ENCODE measurements at regions not wholly inside any gene's neighbourhood (a gene's known extent, or its start where the extent isn't known, plus 50 kb on each side); places are given as distances from the start of the nearest gene placed in this dataset.
"Not testable (repeated sequence)": the region's sequence is repeated elsewhere in the genome, so short reads cannot be mapped to it uniquely, and the experiment has no call there.

DNA sequence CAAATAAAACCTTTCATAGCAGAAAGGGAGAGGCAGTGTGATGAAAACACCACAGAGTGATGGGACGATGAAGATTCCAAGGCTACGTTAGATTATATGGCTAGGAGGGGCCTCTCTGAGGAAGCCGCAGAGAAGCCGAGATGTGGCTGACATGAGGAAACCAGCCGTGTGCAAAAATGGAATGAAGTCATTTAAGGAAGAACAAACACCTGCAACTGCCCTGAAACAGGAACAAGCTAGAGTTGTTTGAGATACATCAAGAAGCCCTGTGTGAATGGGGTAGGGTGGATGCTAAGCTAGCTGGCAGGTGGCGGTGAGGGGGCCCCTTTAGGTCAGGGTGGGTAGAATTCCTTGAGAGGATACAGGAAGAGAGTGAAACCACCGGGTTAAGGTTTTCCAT is 129.5 kb downstream of the KLF6 start:
- H3K4me1 ChIP-seq, result no peaks in the 10 kb centered on the region

DNA sequence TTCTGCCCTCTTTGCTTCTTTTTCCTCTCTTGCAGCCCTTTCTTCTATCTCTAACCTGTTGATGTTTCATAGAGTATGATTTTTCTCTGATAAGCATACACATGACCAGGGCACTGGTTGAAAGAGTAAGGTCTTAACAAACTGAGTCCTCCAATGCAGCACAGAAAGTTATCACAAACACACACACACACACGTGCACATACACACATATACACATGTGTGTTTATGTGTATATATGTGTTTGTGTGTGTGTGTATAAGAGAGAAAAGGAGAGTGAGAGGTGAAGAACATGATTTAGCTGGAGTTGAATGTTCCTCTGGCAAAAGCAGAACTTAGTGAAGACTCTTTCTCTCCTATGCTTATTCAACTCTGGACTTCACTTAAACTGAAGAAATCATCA is 130.0 kb downstream of the KLF6 start:
- Histone ChIP-seq H3K36me3 (no peaks in the 10 kb centered on the region), H3K27ac (no peak overlapping the region), H3K9me3 (no peaks in the 10 kb centered on the region), H3K4me3 (no peak overlapping the region), H3K27me3 (no peaks in the 10 kb centered on the region), H3K4me1 (no peaks in the 10 kb centered on the region)
- DNase-seq, result no peak
- ATAC-seq, result no peak
- WGBS (ENCODE audit: insufficient coverage, low coverage, low lambda C conversion rate, missing lambda C conversion rate), result 33% methylated on average over 1 of the region's 1 CpG
- intact Hi-C loops (cut with DNase I), result no loop called here
- no peak for TF ChIP-seq POLR2A (IDR thresholded peaks at IDR 0.05)
- TF ChIP-seq, protein P1, sequence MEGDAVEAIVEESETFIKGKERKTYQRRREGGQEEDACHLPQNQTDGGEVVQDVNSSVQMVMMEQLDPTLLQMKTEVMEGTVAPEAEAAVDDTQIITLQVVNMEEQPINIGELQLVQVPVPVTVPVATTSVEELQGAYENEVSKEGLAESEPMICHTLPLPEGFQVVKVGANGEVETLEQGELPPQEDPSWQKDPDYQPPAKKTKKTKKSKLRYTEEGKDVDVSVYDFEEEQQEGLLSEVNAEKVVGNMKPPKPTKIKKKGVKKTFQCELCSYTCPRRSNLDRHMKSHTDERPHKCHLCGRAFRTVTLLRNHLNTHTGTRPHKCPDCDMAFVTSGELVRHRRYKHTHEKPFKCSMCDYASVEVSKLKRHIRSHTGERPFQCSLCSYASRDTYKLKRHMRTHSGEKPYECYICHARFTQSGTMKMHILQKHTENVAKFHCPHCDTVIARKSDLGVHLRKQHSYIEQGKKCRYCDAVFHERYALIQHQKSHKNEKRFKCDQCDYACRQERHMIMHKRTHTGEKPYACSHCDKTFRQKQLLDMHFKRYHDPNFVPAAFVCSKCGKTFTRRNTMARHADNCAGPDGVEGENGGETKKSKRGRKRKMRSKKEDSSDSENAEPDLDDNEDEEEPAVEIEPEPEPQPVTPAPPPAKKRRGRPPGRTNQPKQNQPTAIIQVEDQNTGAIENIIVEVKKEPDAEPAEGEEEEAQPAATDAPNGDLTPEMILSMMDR (IDR thresholded peaks at IDR 0.05), result no peak

More for the DNA sequence above, 129.5 kb downstream of the KLF6 start:
- TF ChIP-seq, protein P1 (IDR thresholded peaks at IDR 0.05), result no peak
- 46% methylated on average over 7 of the region's 7 CpGs for WGBS (ENCODE audit: insufficient coverage, low coverage, low lambda C conversion rate, missing lambda C conversion rate)
- H3K27ac ChIP-seq, result no peak overlapping the region
- intact Hi-C loops (cut with DNase I), result no loop called here
- no peak for DNase-seq
- no peaks in the 10 kb centered on the region for H3K9me3 ChIP-seq
- H3K36me3 ChIP-seq, result no peaks in the 10 kb centered on the region
- no peak for ATAC-seq
- H3K27me3 ChIP-seq, result no peaks in the 10 kb centered on the region
- no peak overlapping the region for H3K4me3 ChIP-seq

DNA sequence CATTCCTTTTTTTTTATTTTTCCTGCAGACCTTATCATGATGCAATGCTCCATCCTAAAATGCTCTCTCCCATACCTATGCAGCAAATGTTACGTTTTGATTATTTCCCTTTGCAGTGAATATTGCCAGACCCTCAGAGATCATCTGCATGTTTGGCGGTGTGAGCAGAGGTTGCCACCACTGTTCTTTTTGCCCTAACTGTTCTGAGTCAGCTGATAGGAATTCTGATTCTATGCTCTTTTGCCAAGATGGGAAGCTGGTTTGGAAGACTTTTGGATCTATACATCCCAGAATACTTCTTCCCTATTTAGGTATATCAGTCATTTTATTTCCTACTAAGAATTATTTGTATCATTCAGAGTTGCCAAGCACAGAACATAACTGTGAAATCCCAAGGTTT is 130.5 kb downstream of the KLF6 start:
- Histone ChIP-seq H3K27ac (no peak overlapping the region), H3K36me3 (no peaks in the 10 kb centered on the region), H3K27me3 (no peaks in the 10 kb centered on the region), H3K4me3 (no peak overlapping the region), H3K4me1 (no peaks in the 10 kb centered on the region), H3K9me3 (no peaks in the 10 kb centered on the region)
- no peak for TF ChIP-seq POLR2A (IDR thresholded peaks at IDR 0.05)
- TF ChIP-seq, protein P1 (IDR thresholded peaks at IDR 0.05), result no peak
- intact Hi-C loops (cut with DNase I), result no loop called here
- ATAC-seq (no peak), DNase-seq (no peak)
- WGBS (ENCODE audit: insufficient coverage, low coverage, low lambda C conversion rate, missing lambda C conversion rate), result 67% methylated on average over 2 of the region's 2 CpGs

DNA sequence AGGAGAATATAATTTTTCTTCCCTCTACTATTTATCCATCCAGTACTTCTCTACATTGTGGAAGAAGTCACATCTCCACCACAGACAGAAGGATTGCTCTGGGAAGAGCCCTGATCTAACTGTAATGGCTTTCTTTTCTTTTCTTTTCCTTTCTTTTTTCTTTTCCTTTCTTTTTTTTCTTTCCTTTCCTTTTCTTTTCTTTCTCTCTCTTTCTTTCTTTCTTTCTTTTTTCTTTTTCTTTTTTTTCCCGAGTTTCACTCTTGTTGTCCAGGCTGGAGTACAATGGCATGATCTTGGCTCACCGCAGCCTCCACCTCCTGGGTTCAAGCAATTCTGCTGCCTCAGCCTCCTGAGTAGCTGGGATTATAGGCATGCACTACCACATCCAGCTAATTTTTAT is 131.7 kb downstream of the KLF6 start:
- intact Hi-C loops (cut with DNase I); H3K4me3 ChIP-seq; H3K4me1 ChIP-seq: not testable (repeated sequence)

DNA sequence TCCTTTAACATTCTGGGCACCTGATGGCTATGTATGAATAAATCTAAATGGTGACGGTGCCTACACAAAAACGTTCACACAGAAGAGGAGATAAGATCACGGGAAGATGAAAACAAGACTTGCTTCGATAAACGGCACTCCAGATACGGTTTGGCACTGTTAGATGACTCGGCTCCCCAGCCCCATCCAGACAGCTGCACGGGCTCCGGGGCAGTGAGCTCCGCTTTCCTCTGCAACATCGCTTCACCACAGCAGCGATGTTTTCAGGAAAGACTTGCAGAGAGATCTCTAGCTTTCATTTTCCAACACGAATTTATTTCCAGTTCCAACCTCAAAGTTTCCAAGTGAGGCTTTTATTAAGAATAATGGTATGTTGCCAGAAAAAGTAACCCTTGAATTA is 132.1 kb downstream of the KLF6 start:
- Histone ChIP-seq H3K27me3 (no peaks in the 10 kb centered on the region), H3K9me3 (no peaks in the 10 kb centered on the region), H3K4me3 (no peak overlapping the region), H3K4me1 (no peaks in the 10 kb centered on the region), H3K36me3 (no peaks in the 10 kb centered on the region), H3K27ac (no peak overlapping the region)
- no peak for DNase-seq
- 57% methylated on average over 13 of the region's 13 CpGs for WGBS (ENCODE audit: insufficient coverage, low coverage, low lambda C conversion rate, missing lambda C conversion rate)
- intact Hi-C loops (cut with DNase I), result no loop called here
- ATAC-seq, result no peak
- no peak for TF ChIP-seq POLR2A (IDR thresholded peaks at IDR 0.05)
- TF ChIP-seq, protein P1 (IDR thresholded peaks at IDR 0.05), result no peak

More for the DNA sequence above, 131.7 kb downstream of the KLF6 start:
- H3K27me3 ChIP-seq, H3K27ac ChIP-seq, DNase-seq, ATAC-seq, H3K9me3 ChIP-seq, H3K36me3 ChIP-seq: not testable (repeated sequence)
- 60% methylated on average over 2 of the region's 2 CpGs for WGBS (ENCODE audit: insufficient coverage, low coverage, low lambda C conversion rate, missing lambda C conversion rate)

All from right lobe of liver (tissue), 6 donors.